Ovary (tissue), 3 donors: ENCODE measurements at regions not wholly inside any gene's neighbourhood (a gene's known extent, or its start where the extent isn't known, plus 50 kb on each side); places are given as distances from the start of the nearest gene placed in this dataset.

Experiments
- EP300 ChIP-seq: sonication (generic); formaldehyde crosslinking; IDR thresholded peaks from one replicate; pipeline ENCODE4 v1.6.1; 2017; ENCODE audit warnings: antibody characterized with exemption
- TF ChIP-seq, protein P1 (sequence below), 3 donors: fragments of 450-650 bp in 2 of 3; fragments of 200-600 bp in 1 of 3; IDR thresholded peaks; one replicate each; pipeline versions ENCODE4 v1.5.1 to v1.8.0; 2016 to 2022; ENCODE audit warnings: antibody characterized with exemption in 3 of 3, mild to moderate bottlenecking in 1 of 3
- donor health status: DM: no; HTN: no; CAD: no.

DNA sequence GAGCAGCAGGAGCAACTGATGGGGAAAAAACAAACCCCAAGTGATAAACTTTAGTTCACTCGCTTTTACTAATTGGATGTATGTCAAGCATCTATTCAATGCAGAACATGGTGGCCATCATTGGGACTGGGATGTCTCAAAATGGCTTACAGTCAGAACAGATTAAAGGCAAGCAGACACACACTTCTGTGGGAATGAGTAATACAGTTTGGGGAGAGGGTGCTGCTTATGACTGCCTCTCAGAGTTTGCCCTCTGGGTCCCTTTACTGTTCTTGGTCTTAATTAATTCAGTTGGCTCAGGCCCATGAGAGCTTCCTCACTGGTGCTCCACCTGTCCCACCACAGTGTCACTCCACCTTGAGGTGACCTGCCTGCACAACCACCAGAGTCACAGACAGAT, 119.5 kb downstream of the TBX19 start:
- TF ChIP-seq, protein P1, sequence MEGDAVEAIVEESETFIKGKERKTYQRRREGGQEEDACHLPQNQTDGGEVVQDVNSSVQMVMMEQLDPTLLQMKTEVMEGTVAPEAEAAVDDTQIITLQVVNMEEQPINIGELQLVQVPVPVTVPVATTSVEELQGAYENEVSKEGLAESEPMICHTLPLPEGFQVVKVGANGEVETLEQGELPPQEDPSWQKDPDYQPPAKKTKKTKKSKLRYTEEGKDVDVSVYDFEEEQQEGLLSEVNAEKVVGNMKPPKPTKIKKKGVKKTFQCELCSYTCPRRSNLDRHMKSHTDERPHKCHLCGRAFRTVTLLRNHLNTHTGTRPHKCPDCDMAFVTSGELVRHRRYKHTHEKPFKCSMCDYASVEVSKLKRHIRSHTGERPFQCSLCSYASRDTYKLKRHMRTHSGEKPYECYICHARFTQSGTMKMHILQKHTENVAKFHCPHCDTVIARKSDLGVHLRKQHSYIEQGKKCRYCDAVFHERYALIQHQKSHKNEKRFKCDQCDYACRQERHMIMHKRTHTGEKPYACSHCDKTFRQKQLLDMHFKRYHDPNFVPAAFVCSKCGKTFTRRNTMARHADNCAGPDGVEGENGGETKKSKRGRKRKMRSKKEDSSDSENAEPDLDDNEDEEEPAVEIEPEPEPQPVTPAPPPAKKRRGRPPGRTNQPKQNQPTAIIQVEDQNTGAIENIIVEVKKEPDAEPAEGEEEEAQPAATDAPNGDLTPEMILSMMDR (IDR thresholded peaks at IDR 0.05), result no peak
- TF ChIP-seq EP300, result no peak
